KG1 (cell line): ENCODE measurements at regions not wholly inside any gene's neighbourhood (a gene's known extent, or its start where the extent isn't known, plus 50 kb on each side); places are given as distances from the start of the nearest gene placed in this dataset.
A peak's percentile ranks its signal among the peaks of the same experiment; 100 is the strongest.

Experiments
- DNase-seq: peaks from one replicate; lab custom pipeline; 2025; lab: John Stamatoyannopoulos, UW

GRCh38 chr2:199627417-199627816 lies 169.7 kb upstream of the SATB2 start:
- DNase-seq = no peak

- DNase-seq = no peak
Measured at GRCh38 chr2:199624958-199625357, 167.2 kb upstream of the SATB2 start.

GRCh38 chr2:199612509-199613130 lies 154.9 kb upstream of the SATB2 start:
- DNase-seq = no peak

- no peak for DNase-seq
Measured at GRCh38 chr2:199607914-199608313, 150.2 kb upstream of the SATB2 start.

GRCh38 chr2:199606193-199606780 lies 148.5 kb upstream of the SATB2 start:
- DNase-seq = no peak

- no peak for DNase-seq
Measured at GRCh38 chr2:199603721-199604291, 146.1 kb upstream of the SATB2 start.

GRCh38 chr2:199602896-199603717 lies 145.4 kb upstream of the SATB2 start:
- no peak for DNase-seq

GRCh38 chr2:199602271-199602895 lies 144.6 kb upstream of the SATB2 start:
- DNase-seq = no peak

- DNase-seq = peak; percentile 11
Measured at GRCh38 chr2:199596549-199596948, 138.8 kb upstream of the SATB2 start.

- no peak for DNase-seq
Measured at GRCh38 chr2:199594443-199594842, 136.7 kb upstream of the SATB2 start.

- DNase-seq = no peak
Measured at GRCh38 chr2:199591826-199592225, 134.1 kb upstream of the SATB2 start.

GRCh38 chr2:199590321-199591203 lies 132.8 kb upstream of the SATB2 start:
- DNase-seq = no peak

- DNase-seq = no peak
Measured at GRCh38 chr2:199589306-199589705, 131.6 kb upstream of the SATB2 start.

GRCh38 chr2:199588054-199588453 lies 130.3 kb upstream of the SATB2 start:
- DNase-seq = no peak

- no peak for DNase-seq
Measured at GRCh38 chr2:199586646-199587045, 128.9 kb upstream of the SATB2 start.

- no peak for DNase-seq
Measured at GRCh38 chr2:199583676-199584075, 125.9 kb upstream of the SATB2 start.

GRCh38 chr2:199581935-199582360 lies 124.2 kb upstream of the SATB2 start:
- DNase-seq = no peak

- DNase-seq = no peak
Measured at GRCh38 chr2:199581408-199581807, 123.7 kb upstream of the SATB2 start.

GRCh38 chr2:199575416-199575815 lies 117.7 kb upstream of the SATB2 start:
- DNase-seq = no peak

GRCh38 chr2:199572571-199572970 lies 114.8 kb upstream of the SATB2 start:
- DNase-seq = no peak

- no peak for DNase-seq
Measured at GRCh38 chr2:199570934-199571333, 113.2 kb upstream of the SATB2 start.
